D721Med (cell line): ENCODE measurements at regions not wholly inside any gene's neighbourhood (a gene's known extent, or its start where the extent isn't known, plus 50 kb on each side); places are given as distances from the start of the nearest gene placed in this dataset.

Experiments
- DNase-seq: peaks from one replicate; pipeline ENCODE4 v3.0.0; 2011; ENCODE audit warnings: low spot score; ENCODE audit not compliant: insufficient read length
- FAIRE-seq: peaks from 2 replicates; lab custom pipeline; 2011; peaks lifted over from hg19 to GRCh38; lab: Jason Lieb, UNC
- CTCF ChIP-seq: IDR thresholded peaks from 2 replicates; pipeline ENCODE4 v1.5.1; 2012; ENCODE audit warnings: mild to moderate bottlenecking, control low read depth; ENCODE audit not compliant: insufficient read depth; ENCODE audit errors: missing control alignments

GRCh38 chr11:115775846-115776245 lies 271.6 kb upstream of the CADM1 start:
- no peak for TF ChIP-seq CTCF
- DNase-seq (no peak), FAIRE-seq (no peak)

DNA sequence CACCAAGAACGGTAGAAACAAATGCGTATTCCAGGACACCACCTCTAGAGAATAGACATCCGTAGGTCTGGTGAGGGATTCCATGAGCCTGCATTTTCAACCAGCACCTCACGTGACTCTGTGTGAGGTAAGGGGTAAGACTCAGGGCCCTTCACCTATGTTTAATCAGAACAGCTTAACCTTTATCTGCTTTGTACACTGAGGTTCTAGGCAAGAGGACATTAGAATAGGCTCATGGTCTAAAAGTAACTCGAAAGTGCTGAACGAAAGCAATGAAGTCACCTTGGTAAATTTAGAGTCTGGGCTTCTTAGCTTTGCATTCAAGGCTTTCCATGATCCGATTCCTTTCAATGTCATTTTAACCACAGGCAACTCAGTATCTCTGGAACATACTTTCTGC lies 270.5 kb upstream of the CADM1 start:
- DNase-seq (no peak), FAIRE-seq (no peak)
- TF ChIP-seq CTCF: no peak

DNA sequence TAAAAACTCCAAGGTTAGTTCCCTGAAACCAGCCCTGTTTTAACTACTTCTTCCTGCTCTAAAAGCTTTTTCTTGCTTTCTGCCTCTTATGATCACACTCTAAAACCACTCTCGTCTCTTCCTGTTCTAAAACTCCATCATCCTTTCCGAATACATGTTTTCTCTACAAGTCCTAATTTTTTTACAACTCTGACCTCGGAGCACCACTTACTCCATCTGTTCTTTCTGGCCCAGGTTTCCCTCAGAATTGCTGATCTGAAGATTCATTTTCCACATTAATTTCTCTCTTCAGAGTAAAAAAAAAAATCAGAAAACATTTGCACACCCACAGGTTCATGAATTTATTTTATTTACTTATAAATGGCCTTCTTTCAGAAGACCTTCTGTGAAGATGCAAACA lies 265.7 kb upstream of the CADM1 start:
- no peak for FAIRE-seq

DNA sequence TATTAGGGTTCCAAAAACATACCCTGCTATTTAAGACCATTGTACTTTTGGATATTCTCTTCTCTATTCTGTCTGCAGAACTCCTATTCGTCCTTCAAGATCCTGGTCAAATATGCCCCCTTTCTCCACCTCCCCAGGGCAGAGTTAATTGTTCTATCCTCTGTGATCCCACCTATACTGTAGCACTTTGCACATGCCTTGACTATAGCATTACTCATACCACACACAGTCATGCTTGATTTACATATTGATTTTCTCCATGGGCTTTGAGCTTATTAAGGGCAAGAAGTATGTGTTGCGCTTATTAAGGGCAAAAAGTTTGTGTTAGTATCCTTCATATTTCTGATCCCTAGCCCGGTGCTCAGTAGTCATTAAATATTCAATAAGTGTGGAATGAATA lies 263.7 kb upstream of the CADM1 start:
- DNase-seq: no peak
- TF ChIP-seq CTCF: no peak
- FAIRE-seq: no peak

More for the DNA sequence above, 265.7 kb upstream of the CADM1 start:
- no peak for DNase-seq
- no peak for TF ChIP-seq CTCF

- FAIRE-seq (no peak), DNase-seq (no peak)
- no peak for TF ChIP-seq CTCF
Observed at GRCh38 chr11:115767047-115767802, 263.0 kb upstream of the CADM1 start.

DNA sequence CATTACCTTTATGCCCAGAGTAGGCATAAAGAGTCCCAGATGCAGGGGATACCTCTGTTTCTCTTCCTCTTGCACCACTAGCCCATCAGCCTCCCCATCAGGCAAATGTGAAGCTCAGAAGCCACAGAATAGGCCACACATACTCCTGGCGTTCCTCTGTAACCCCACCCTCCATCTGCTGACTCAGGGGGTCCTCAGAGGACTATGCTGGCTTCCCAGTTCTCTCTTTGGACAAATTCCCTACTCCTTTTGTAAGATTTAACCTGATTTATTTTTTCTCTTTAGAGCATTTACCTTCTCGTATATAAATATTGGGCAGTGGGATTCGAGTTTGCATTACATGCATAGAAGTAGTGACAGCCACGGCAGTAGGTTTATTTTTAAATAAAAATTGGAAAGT lies 262.3 kb upstream of the CADM1 start:
- TF ChIP-seq CTCF: no peak
- no peak for DNase-seq
- FAIRE-seq: no peak

GRCh38 chr11:115765803-115766239 lies 261.6 kb upstream of the CADM1 start:
- no peak for TF ChIP-seq CTCF
- DNase-seq: no peak
- FAIRE-seq: no peak
